ENCODE measurements at regions not wholly inside any gene's neighbourhood (a gene's known extent, or its start where the extent isn't known, plus 50 kb on each side); places are given as distances from the start of the nearest gene placed in this dataset.

DNA sequence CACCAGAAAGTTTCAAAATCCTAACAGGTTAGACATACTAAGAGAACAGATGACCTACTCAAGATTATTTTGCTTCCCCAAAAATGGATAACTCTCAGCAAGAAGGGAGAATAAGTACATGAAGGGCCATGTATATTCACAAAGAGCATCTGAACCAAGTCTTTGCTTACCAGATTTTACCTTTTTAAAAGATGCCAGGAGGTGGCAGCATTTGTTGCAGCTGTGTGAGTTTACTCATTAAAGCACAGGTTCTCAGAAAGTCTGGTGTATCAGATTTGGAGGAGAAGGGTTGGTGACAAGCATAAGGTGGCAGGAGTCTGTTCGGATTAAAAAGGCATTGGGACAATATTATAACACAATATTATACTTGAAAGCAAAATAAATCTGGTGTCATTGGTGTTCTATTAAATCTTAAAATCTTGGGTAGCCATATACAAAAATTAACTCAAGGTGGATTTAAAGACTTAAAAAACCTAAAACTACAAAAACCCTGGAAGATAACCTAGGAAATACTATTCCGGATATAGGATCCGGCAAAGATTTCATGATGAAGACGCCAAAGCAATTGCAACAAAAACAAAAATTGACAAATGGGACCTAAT lies 51.3 kb upstream of the NFKB1 start:
- TF ChIP-seq, protein P1, sequence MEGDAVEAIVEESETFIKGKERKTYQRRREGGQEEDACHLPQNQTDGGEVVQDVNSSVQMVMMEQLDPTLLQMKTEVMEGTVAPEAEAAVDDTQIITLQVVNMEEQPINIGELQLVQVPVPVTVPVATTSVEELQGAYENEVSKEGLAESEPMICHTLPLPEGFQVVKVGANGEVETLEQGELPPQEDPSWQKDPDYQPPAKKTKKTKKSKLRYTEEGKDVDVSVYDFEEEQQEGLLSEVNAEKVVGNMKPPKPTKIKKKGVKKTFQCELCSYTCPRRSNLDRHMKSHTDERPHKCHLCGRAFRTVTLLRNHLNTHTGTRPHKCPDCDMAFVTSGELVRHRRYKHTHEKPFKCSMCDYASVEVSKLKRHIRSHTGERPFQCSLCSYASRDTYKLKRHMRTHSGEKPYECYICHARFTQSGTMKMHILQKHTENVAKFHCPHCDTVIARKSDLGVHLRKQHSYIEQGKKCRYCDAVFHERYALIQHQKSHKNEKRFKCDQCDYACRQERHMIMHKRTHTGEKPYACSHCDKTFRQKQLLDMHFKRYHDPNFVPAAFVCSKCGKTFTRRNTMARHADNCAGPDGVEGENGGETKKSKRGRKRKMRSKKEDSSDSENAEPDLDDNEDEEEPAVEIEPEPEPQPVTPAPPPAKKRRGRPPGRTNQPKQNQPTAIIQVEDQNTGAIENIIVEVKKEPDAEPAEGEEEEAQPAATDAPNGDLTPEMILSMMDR (IDR thresholded peaks at IDR 0.05; ENCODE audit: insufficient read depth, low read depth, low read length, missing control alignments): peak; percentile 60
- peak; percentile 78 for DNase-seq (ENCODE audit: low read depth)
- H3K4me3 ChIP-seq (ENCODE audit: low read depth, low read length): no peak overlapping the region

DNA sequence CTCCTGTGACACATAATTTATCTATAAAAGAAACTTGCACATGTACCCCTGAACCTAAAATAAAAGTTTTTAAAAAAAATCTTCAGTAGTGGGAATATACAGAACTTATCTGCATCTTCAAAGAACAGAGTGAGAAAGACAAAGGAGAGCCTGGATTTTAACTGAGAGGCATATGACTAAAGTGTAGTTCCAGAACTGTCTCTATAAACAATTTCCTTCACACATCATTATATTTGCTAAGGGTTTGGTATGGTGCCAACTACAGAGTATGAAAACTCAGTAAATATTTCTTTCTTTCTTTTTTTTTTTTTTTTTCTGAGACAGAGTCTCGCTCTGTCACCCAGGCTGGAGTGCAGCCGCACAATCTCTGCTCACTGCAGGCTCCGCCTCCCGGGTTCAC lies 49.9 kb upstream of the NFKB1 start:
- DNase-seq (ENCODE audit: low read depth): no peak
- TF ChIP-seq, protein P1 (IDR thresholded peaks at IDR 0.05; ENCODE audit: insufficient read depth, low read depth, low read length, missing control alignments): no peak
- no peak overlapping the region for H3K4me3 ChIP-seq (ENCODE audit: low read depth, low read length)
